ENCODE measurements at regions not wholly inside any gene's neighbourhood (a gene's known extent, or its start where the extent isn't known, plus 50 kb on each side); places are given as distances from the start of the nearest gene placed in this dataset.

- TF ChIP-seq PBX3 (CRISPR knock-in tag; IDR thresholded peaks at IDR 0.05) (no peak), ZFP41 (tag by site-specific recombination; IDR thresholded peaks at IDR 0.05; ENCODE audit: borderline replicate concordance) (no peak), TCF7L2 (IDR thresholded peaks at IDR 0.05; ENCODE audit: borderline replicate concordance, low read depth, low read length) (no peak), PATZ1 (tag by site-specific recombination; IDR thresholded peaks at IDR 0.05) (0 out of 2 replicates have a peak, but pooled peaks have one; percentile 33), GLI4 (tag by site-specific recombination; IDR thresholded peaks at IDR 0.05) (no peak), PRDM6 (tag by site-specific recombination; IDR thresholded peaks at IDR 0.05) (no peak; the same call in 1 of the 2 replicates), ZNF121 (tag by site-specific recombination; IDR thresholded peaks at IDR 0.05) (no peak), ZNF335 (tag by site-specific recombination; conservative IDR thresholded peaks at IDR 0.05) (peak; percentile 69), ZNF645 (tag by site-specific recombination; IDR thresholded peaks at IDR 0.05) (no peak), SP7 (tag by site-specific recombination; IDR thresholded peaks at IDR 0.05) (peak; percentile 73), ZBTB10 (tag by site-specific recombination; IDR thresholded peaks at IDR 0.05) (no peak), CTCF (tag by site-specific recombination; IDR thresholded peaks at IDR 0.05) (no peak), ZNF677 (tag by site-specific recombination; IDR thresholded peaks at IDR 0.05) (no peak), HOXC10 (CRISPR knock-in tag; IDR thresholded peaks at IDR 0.05) (no peak), ZNF112 (tag by site-specific recombination; IDR thresholded peaks at IDR 0.05) (no peak), WT1 (tag by site-specific recombination; IDR thresholded peaks at IDR 0.05) (peak; percentile 95), ZNF398 (tag by site-specific recombination; IDR thresholded peaks at IDR 0.05) (no peak), ZNF792 (tag by site-specific recombination; IDR thresholded peaks at IDR 0.05) (no peak), KLF8 (tag by site-specific recombination; IDR thresholded peaks at IDR 0.05) (no peak), KLF17 (tag by site-specific recombination; IDR thresholded peaks at IDR 0.05) (no peak), ZSCAN18 (tag by site-specific recombination; IDR thresholded peaks at IDR 0.05) (no peak)
Observed at GRCh38 chr7:116354546-116355423, 144.4 kb downstream of the TES start (continued).
